ENCODE measurements at regions not wholly inside any gene's neighbourhood (a gene's known extent, or its start where the extent isn't known, plus 50 kb on each side); places are given as distances from the start of the nearest gene placed in this dataset.

DNA sequence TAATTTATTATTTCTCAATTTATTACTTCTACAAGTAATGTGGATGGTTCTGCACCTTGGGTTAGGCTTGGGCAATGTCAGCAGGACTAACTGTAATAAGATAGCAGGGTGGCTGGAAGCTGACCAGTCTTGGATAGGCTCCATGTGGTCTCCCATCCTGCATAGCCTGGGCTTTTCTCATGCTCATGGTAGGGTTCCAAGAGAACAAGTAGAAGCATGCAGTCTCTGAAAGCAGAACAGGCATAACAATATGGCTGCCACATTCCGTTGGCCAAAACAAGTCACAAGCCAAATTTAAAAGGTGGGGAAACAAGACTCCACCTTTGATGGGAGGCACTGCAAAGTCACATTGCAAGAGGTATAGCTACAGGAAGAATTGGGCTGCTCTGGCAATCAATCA is 98.6 kb upstream of the MDFIC start:
- no peaks in the 10 kb centered on the region for H3K36me3 ChIP-seq (ENCODE audit: insufficient read depth, low read length)
- H3K27me3 ChIP-seq (ENCODE audit: insufficient read depth, low read length), result no peaks in the 10 kb centered on the region
- no peak overlapping the region for H2AFZ ChIP-seq (ENCODE audit: low read length, unreplicated experiment)
- H3K27ac ChIP-seq (ENCODE audit: low read depth, low read length), result no peak overlapping the region
- H3K4me1 ChIP-seq (ENCODE audit: control insufficient read depth, insufficient read depth, low read length, unreplicated experiment), result peaks cover 30% of the 10 kb centered on the region
- H3K4me3 ChIP-seq (ENCODE audit: low read depth, low read length), result no peak overlapping the region
- no peaks in the 10 kb centered on the region for H3K79me2 ChIP-seq (ENCODE audit: control insufficient read depth, insufficient read depth, low read length, unreplicated experiment)

DNA sequence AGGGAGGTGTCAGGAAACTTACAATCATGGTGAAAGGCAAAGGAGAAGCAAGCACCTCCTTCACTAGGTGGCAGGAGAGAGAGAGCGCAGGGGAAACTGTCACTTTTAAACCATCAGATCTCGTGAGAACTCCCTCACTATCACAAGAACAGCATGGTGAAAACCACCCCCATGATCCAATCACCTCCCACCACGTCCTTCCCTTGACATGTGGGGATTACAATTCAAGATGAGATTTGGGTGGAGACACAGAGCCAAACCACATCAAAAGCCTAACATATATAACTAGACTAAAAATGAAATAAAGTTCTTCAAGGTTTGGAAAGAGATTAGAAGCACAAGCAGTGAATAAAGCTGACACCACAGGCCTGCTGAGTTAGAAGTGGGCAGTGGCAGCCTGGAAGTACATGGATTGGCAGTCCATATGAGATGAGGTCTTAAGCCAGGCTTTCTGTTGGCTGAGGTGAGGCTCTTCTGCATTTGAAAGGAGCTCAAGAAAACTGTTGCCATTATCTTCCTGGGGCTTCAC is 96.4 kb upstream of the MDFIC start:
- no peaks in the 10 kb centered on the region for H3K79me2 ChIP-seq (ENCODE audit: control insufficient read depth, insufficient read depth, low read length, unreplicated experiment)
- no peak overlapping the region for H2AFZ ChIP-seq (ENCODE audit: low read length, unreplicated experiment)
- H3K4me3 ChIP-seq (ENCODE audit: low read depth, low read length), result no peak overlapping the region
- H3K27me3 ChIP-seq (ENCODE audit: insufficient read depth, low read length), result no peaks in the 10 kb centered on the region
- peaks cover 11% of the 10 kb centered on the region for H3K4me1 ChIP-seq (ENCODE audit: control insufficient read depth, insufficient read depth, low read length, unreplicated experiment)
- H3K27ac ChIP-seq (ENCODE audit: low read depth, low read length), result no peak overlapping the region
- H3K36me3 ChIP-seq (ENCODE audit: insufficient read depth, low read length), result no peaks in the 10 kb centered on the region

GRCh38 chr7:114830952-114831351 is 90.9 kb upstream of the MDFIC start:
- Histone ChIP-seq H3K79me2 (ENCODE audit: control insufficient read depth, insufficient read depth, low read length, unreplicated experiment) (no peaks in the 10 kb centered on the region), H2AFZ (ENCODE audit: low read length, unreplicated experiment) (no peak overlapping the region), H3K4me3 (ENCODE audit: low read depth, low read length) (no peak overlapping the region), H3K4me1 (ENCODE audit: control insufficient read depth, insufficient read depth, low read length, unreplicated experiment) (no peaks in the 10 kb centered on the region), H3K36me3 (ENCODE audit: insufficient read depth, low read length) (no peaks in the 10 kb centered on the region), H3K27ac (ENCODE audit: low read depth, low read length) (no peak overlapping the region), H3K27me3 (ENCODE audit: insufficient read depth, low read length) (no peaks in the 10 kb centered on the region)

- Histone ChIP-seq H3K79me2 (ENCODE audit: control insufficient read depth, insufficient read depth, low read length, unreplicated experiment) (no peaks in the 10 kb centered on the region), H3K4me3 (ENCODE audit: low read depth, low read length) (no peak overlapping the region), H3K27me3 (ENCODE audit: insufficient read depth, low read length) (no peaks in the 10 kb centered on the region), H3K36me3 (ENCODE audit: insufficient read depth, low read length) (no peaks in the 10 kb centered on the region), H3K4me1 (ENCODE audit: control insufficient read depth, insufficient read depth, low read length, unreplicated experiment) (no peaks in the 10 kb centered on the region), H3K27ac (ENCODE audit: low read depth, low read length) (no peak overlapping the region), H2AFZ (ENCODE audit: low read length, unreplicated experiment) (no peak overlapping the region)
Measured at GRCh38 chr7:114832906-114833595, 88.8 kb upstream of the MDFIC start.

DNA sequence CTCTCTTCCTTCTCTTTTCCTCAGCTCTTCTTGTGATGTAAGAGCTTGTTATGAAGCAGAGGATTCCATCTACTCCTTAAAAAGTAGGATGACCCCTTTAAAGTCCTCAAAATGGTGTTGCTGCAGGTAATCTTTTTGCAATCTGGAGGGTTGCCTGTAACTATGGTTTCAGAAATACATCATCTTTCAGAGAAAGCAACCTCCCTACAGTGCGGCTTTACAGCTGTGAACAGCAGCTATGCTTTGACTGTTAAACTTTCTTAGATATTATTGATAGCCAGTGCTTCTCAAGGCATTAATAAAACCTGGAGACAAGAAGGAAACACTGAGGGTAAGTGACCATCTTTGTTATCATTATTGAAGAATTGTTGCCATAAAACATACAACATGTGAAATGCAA is 86.6 kb upstream of the MDFIC start:
- Histone ChIP-seq H2AFZ (ENCODE audit: low read length, unreplicated experiment) (no peak overlapping the region), H3K36me3 (ENCODE audit: insufficient read depth, low read length) (no peaks in the 10 kb centered on the region), H3K4me3 (ENCODE audit: low read depth, low read length) (no peak overlapping the region), H3K27ac (ENCODE audit: low read depth, low read length) (no peak overlapping the region), H3K79me2 (ENCODE audit: control insufficient read depth, insufficient read depth, low read length, unreplicated experiment) (no peaks in the 10 kb centered on the region), H3K4me1 (ENCODE audit: control insufficient read depth, insufficient read depth, low read length, unreplicated experiment) (no peaks in the 10 kb centered on the region), H3K27me3 (ENCODE audit: insufficient read depth, low read length) (no peaks in the 10 kb centered on the region)

DNA sequence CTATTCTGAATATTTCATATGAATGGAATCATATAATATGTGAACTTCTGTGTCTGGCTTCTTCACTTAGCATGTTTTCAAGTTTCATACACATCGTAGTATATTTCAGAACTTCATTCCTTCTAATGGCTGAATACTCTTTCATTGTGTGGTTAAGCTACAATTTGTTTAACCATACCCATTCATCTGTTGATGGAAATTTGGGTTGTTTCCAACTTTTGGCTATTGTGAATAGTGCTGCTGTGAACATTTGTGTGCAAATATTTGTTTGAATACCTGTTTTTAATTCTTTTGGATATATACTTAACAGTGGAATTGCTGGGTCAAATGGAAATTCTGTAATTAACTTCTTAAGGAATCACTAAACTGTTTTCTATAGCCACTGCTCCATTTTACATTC is 86.0 kb upstream of the MDFIC start:
- Histone ChIP-seq H3K4me3 (ENCODE audit: low read depth, low read length) (no peak overlapping the region), H3K27me3 (ENCODE audit: insufficient read depth, low read length) (no peaks in the 10 kb centered on the region), H2AFZ (ENCODE audit: low read length, unreplicated experiment) (no peak overlapping the region), H3K27ac (ENCODE audit: low read depth, low read length) (no peak overlapping the region), H3K4me1 (ENCODE audit: control insufficient read depth, insufficient read depth, low read length, unreplicated experiment) (no peaks in the 10 kb centered on the region), H3K79me2 (ENCODE audit: control insufficient read depth, insufficient read depth, low read length, unreplicated experiment) (no peaks in the 10 kb centered on the region), H3K36me3 (ENCODE audit: insufficient read depth, low read length) (no peaks in the 10 kb centered on the region)

GRCh38 chr7:114842551-114843065 is 79.3 kb upstream of the MDFIC start:
- H2AFZ ChIP-seq (ENCODE audit: low read length, unreplicated experiment), result no peak overlapping the region
- H3K4me1 ChIP-seq (ENCODE audit: control insufficient read depth, insufficient read depth, low read length, unreplicated experiment), result no peaks in the 10 kb centered on the region
- H3K36me3 ChIP-seq (ENCODE audit: insufficient read depth, low read length), result no peaks in the 10 kb centered on the region
- H3K79me2 ChIP-seq (ENCODE audit: control insufficient read depth, insufficient read depth, low read length, unreplicated experiment), result no peaks in the 10 kb centered on the region
- no peak overlapping the region for H3K27ac ChIP-seq (ENCODE audit: low read depth, low read length)
- no peaks in the 10 kb centered on the region for H3K27me3 ChIP-seq (ENCODE audit: insufficient read depth, low read length)
- no peak overlapping the region for H3K4me3 ChIP-seq (ENCODE audit: low read depth, low read length)

DNA sequence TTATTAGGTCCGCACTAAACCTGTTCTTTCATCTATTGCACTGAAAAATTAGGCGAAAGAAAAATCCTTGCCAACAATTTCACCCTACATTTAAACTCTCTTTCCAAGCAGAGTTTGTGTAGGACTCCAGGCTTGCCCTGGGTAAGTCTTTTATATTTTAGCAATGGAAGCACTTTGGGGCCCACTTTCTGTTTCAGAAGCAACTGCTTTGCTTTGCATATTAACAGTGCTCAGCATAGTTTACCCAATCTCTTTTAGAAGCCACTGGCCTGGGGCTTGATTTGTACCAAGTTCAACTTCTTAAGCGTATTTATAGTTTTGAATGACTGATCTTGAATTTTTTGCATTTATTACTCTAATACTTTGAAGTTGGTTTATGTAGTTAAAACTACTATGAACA is 78.8 kb upstream of the MDFIC start:
- Histone ChIP-seq H3K27me3 (ENCODE audit: insufficient read depth, low read length) (no peaks in the 10 kb centered on the region), H3K4me3 (ENCODE audit: low read depth, low read length) (no peak overlapping the region), H3K4me1 (ENCODE audit: control insufficient read depth, insufficient read depth, low read length, unreplicated experiment) (no peaks in the 10 kb centered on the region), H3K36me3 (ENCODE audit: insufficient read depth, low read length) (no peaks in the 10 kb centered on the region), H3K27ac (ENCODE audit: low read depth, low read length) (no peak overlapping the region), H3K79me2 (ENCODE audit: control insufficient read depth, insufficient read depth, low read length, unreplicated experiment) (no peaks in the 10 kb centered on the region), H2AFZ (ENCODE audit: low read length, unreplicated experiment) (no peak overlapping the region)

DNA sequence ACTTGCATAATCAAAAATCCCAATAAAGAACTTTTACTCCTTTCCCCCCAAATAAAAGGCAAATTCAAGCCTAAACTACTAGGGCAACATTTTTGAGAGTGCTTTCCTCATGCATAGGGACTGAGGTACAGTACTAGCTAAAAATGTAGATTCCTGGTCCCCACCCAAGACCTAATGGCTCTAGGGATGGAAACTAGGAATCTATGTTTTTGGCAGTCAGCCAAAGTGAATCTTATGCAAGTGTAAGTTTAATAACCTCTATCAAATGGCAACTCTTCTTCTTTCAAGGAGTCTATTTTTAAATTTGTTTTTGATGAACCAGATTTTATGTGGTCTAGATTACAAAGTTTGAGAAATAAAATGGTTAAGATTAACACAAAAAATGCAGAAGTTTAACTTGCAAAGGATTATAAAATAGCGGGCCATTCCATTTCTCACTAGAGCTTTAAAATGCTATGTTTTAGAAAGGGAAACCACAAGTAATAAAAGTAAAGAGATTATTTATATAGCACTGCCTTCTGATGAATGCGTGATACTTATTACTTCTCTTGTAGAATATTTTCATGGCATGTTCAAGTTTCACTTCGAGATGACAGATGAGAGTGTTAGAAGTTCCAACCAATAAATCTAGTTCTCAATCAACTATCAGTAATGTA is 70.4 kb upstream of the MDFIC start:
- Histone ChIP-seq H3K27ac (ENCODE audit: low read depth, low read length) (no peak overlapping the region), H3K79me2 (ENCODE audit: control insufficient read depth, insufficient read depth, low read length, unreplicated experiment) (no peaks in the 10 kb centered on the region), H3K4me3 (ENCODE audit: low read depth, low read length) (no peak overlapping the region), H3K4me1 (ENCODE audit: control insufficient read depth, insufficient read depth, low read length, unreplicated experiment) (peaks cover 4% of the 10 kb centered on the region), H3K36me3 (ENCODE audit: insufficient read depth, low read length) (no peaks in the 10 kb centered on the region), H2AFZ (ENCODE audit: low read length, unreplicated experiment) (no peak overlapping the region), H3K27me3 (ENCODE audit: insufficient read depth, low read length) (no peaks in the 10 kb centered on the region)

- H3K36me3 ChIP-seq (ENCODE audit: insufficient read depth, low read length), result no peaks in the 10 kb centered on the region
- H3K27me3 ChIP-seq (ENCODE audit: insufficient read depth, low read length), result no peaks in the 10 kb centered on the region
- no peaks in the 10 kb centered on the region for H3K79me2 ChIP-seq (ENCODE audit: control insufficient read depth, insufficient read depth, low read length, unreplicated experiment)
- H3K27ac ChIP-seq (ENCODE audit: low read depth, low read length), result no peak overlapping the region
- no peak overlapping the region for H3K4me3 ChIP-seq (ENCODE audit: low read depth, low read length)
- peaks cover 8% of the 10 kb centered on the region for H3K4me1 ChIP-seq (ENCODE audit: control insufficient read depth, insufficient read depth, low read length, unreplicated experiment)
- H2AFZ ChIP-seq (ENCODE audit: low read length, unreplicated experiment), result no peak overlapping the region
Measured at GRCh38 chr7:114852293-114852692, 69.6 kb upstream of the MDFIC start.

GRCh38 chr7:114853189-114853588 is 68.7 kb upstream of the MDFIC start:
- Histone ChIP-seq H3K27me3 (ENCODE audit: insufficient read depth, low read length) (no peaks in the 10 kb centered on the region), H2AFZ (ENCODE audit: low read length, unreplicated experiment) (no peak overlapping the region), H3K4me1 (ENCODE audit: control insufficient read depth, insufficient read depth, low read length, unreplicated experiment) (peaks cover 8% of the 10 kb centered on the region), H3K36me3 (ENCODE audit: insufficient read depth, low read length) (no peaks in the 10 kb centered on the region), H3K79me2 (ENCODE audit: control insufficient read depth, insufficient read depth, low read length, unreplicated experiment) (no peaks in the 10 kb centered on the region), H3K27ac (ENCODE audit: low read depth, low read length) (no peak overlapping the region), H3K4me3 (ENCODE audit: low read depth, low read length) (no peak overlapping the region)
